SK-N-SH treated with all-trans-retinoic acid at 6 μM for 48 hours (cell line): ENCODE measurements at regions not wholly inside any gene's neighbourhood (a gene's known extent, or its start where the extent isn't known, plus 50 kb on each side); places are given as distances from the start of the nearest gene placed in this dataset.

ENCODE experiments used
- ARNTL ChIP-seq: fragments of 450-650 bp; formaldehyde crosslinking; IDR thresholded peaks from 2 replicates; pipeline ENCODE4 v1.5.0; 2020; ENCODE audit warnings: low read depth, mild to moderate bottlenecking, moderate library complexity, borderline replicate concordance
- ESRRG ChIP-seq: fragments of 250-450 bp; sonication (Bioruptor Pico); IDR thresholded peaks from 2 replicates; pipeline ENCODE4 v1.6.1; 2021; ENCODE audit warnings: mild to moderate bottlenecking
- GLIS3 ChIP-seq: fragments of 250-450 bp; sonication (Bioruptor Pico); IDR thresholded peaks from 2 replicates; pipeline ENCODE4 v1.5.0; 2020; ENCODE audit warnings: mild to moderate bottlenecking, moderate library complexity
- TCF4 ChIP-seq: fragments of 250-450 bp; sonication (Bioruptor Pico); IDR thresholded peaks from 2 replicates; pipeline ENCODE4 v1.8.0; 2021; ENCODE audit warnings: mild to moderate bottlenecking, moderate library complexity, borderline replicate concordance
- TOX ChIP-seq: fragments of 250-450 bp; sonication (Bioruptor Pico); IDR thresholded peaks from 2 replicates; pipeline ENCODE4 v1.8.0; 2021; ENCODE audit warnings: mild to moderate bottlenecking, moderate library complexity, borderline replicate concordance
- ZFP3 ChIP-seq: fragments of 250-450 bp; sonication (Bioruptor Pico); IDR thresholded peaks from 2 replicates; pipeline ENCODE4 v1.5.0; 2020; ENCODE audit warnings: mild to moderate bottlenecking, moderate library complexity
- ZNF70 ChIP-seq: fragments of 450-650 bp; formaldehyde crosslinking; IDR thresholded peaks from 2 replicates; pipeline ENCODE4 v1.5.0; 2020; ENCODE audit warnings: mild to moderate bottlenecking, moderate library complexity
- TF ChIP-seq, protein P1 (sequence below): fragments of 250-450 bp; sonication (Bioruptor Pico); IDR thresholded peaks from 2 replicates; pipeline ENCODE4 v1.5.1; 2020; ENCODE audit warnings: low read depth, mild to moderate bottlenecking, moderate library complexity
- TF ChIP-seq, protein P2 (sequence below): fragments of 250-450 bp; sonication (Bioruptor Pico); IDR thresholded peaks from 2 replicates; pipeline ENCODE4 v1.8.0; 2020; ENCODE audit warnings: mild to moderate bottlenecking, moderate library complexity, borderline replicate concordance
- TF ChIP-seq, protein P3 (sequence below): fragments of 250-450 bp; sonication (Bioruptor Pico); IDR thresholded peaks from 2 replicates; pipeline ENCODE4 v1.5.1; 2021; ENCODE audit warnings: mild to moderate bottlenecking, moderate library complexity

DNA sequence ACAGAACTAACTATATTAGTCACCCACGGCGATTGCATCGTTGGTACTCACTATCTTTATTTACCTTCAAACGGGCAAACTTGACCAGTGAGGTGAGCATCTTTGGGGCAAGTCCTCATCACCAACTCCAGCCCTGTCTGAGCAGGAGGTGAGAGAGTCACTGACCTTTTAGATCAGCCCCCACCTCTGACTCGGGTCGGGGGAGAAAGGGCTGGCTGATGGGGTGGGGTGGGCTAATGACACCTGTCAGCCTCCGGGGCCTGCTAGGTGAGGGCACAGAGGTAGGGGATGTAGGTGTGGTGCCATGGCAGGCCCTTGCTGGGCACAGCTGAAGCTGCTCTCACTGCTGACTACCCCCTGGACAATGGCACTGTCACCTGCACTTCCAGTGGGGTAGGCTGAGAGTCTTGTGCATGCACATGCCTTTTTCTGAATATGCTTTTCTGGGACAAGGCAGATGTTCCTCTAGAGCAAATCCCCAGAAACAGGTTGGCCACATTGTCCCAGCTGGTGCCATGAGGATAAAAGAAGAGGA lies 359.5 kb upstream of the MKI67 start:
- no peak for TF ChIP-seq TOX (CRISPR knock-in tag)
- no peak for TF ChIP-seq ZNF70 (CRISPR knock-in tag)
- TF ChIP-seq ZFP3 = no peak
- TF ChIP-seq ARNTL (CRISPR knock-in tag) = no peak
- no peak for TF ChIP-seq ESRRG (CRISPR knock-in tag)
- TF ChIP-seq, protein P1, sequence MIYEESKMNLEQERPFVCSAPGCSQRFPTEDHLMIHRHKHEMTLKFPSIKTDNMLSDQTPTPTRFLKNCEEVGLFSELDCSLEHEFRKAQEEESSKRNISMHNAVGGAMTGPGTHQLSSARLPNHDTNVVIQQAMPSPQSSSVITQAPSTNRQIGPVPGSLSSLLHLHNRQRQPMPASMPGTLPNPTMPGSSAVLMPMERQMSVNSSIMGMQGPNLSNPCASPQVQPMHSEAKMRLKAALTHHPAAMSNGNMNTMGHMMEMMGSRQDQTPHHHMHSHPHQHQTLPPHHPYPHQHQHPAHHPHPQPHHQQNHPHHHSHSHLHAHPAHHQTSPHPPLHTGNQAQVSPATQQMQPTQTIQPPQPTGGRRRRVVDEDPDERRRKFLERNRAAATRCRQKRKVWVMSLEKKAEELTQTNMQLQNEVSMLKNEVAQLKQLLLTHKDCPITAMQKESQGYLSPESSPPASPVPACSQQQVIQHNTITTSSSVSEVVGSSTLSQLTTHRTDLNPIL = no peak
- TF ChIP-seq TCF4 (CRISPR knock-in tag) = no peak
- TF ChIP-seq, protein P2, sequence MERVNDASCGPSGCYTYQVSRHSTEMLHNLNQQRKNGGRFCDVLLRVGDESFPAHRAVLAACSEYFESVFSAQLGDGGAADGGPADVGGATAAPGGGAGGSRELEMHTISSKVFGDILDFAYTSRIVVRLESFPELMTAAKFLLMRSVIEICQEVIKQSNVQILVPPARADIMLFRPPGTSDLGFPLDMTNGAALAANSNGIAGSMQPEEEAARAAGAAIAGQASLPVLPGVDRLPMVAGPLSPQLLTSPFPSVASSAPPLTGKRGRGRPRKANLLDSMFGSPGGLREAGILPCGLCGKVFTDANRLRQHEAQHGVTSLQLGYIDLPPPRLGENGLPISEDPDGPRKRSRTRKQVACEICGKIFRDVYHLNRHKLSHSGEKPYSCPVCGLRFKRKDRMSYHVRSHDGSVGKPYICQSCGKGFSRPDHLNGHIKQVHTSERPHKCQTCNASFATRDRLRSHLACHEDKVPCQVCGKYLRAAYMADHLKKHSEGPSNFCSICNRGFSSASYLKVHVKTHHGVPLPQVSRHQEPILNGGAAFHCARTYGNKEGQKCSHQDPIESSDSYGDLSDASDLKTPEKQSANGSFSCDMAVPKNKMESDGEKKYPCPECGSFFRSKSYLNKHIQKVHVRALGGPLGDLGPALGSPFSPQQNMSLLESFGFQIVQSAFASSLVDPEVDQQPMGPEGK (CRISPR knock-in tag) = no peak
- TF ChIP-seq, protein P3, sequence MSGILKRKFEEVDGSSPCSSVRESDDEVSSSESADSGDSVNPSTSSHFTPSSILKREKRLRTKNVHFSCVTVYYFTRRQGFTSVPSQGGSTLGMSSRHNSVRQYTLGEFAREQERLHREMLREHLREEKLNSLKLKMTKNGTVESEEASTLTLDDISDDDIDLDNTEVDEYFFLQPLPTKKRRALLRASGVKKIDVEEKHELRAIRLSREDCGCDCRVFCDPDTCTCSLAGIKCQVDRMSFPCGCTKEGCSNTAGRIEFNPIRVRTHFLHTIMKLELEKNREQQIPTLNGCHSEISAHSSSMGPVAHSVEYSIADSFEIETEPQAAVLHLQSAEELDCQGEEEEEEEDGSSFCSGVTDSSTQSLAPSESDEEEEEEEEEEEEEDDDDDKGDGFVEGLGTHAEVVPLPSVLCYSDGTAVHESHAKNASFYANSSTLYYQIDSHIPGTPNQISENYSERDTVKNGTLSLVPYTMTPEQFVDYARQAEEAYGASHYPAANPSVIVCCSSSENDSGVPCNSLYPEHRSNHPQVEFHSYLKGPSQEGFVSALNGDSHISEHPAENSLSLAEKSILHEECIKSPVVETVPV = no peak
- TF ChIP-seq GLIS3 = no peak
